ENCODE measurements at regions not wholly inside any gene's neighbourhood (a gene's known extent, or its start where the extent isn't known, plus 50 kb on each side); places are given as distances from the start of the nearest gene placed in this dataset.
"Not testable (repeated sequence)": the region's sequence is repeated elsewhere in the genome, so short reads cannot be mapped to it uniquely, and the experiment has no call there.

GRCh38 chr2:167572883-167573619, 674.3 kb downstream of the STK39 start:
- DNase-seq, result no peak

- no peak for DNase-seq
Observed at GRCh38 chr2:167570370-167570769, 677.0 kb downstream of the STK39 start.

DNA sequence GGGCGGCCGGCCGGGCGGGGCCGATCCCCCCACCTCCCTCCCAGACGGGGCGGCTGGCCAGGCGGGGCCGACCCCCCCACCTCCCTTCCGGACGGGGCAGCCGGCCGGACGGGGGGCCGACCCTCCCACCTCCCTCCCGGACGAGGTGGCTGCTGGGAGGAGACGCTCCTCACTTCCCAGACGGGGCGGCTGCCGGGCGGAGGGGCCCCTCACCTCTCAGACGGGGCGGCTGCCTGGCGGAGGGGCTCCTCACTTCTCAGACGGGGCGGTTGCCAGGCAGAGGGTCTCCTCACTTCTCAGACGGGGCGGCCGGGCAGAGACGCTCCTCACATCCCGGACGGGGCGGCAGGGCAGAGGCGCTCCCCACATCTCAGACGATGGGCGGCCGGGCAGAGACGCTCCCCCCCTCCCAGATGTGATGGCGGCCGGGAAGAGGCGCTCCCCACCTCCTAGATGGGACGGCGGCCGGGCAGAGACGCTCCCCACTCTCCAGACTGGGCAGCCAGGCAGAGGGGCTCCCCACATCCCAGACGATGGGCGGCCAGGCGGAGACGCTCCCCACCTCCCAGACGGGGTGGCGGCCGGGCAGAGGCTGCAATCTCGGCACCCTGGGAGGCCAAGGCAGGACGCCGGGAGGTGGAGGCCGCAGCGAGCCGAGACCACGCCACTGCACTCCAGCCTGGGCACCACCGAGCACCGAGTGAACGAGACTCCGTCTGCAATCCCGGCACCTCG, 675.8 kb downstream of the XIRP2 start:
- not testable (repeated sequence) for DNase-seq

DNA sequence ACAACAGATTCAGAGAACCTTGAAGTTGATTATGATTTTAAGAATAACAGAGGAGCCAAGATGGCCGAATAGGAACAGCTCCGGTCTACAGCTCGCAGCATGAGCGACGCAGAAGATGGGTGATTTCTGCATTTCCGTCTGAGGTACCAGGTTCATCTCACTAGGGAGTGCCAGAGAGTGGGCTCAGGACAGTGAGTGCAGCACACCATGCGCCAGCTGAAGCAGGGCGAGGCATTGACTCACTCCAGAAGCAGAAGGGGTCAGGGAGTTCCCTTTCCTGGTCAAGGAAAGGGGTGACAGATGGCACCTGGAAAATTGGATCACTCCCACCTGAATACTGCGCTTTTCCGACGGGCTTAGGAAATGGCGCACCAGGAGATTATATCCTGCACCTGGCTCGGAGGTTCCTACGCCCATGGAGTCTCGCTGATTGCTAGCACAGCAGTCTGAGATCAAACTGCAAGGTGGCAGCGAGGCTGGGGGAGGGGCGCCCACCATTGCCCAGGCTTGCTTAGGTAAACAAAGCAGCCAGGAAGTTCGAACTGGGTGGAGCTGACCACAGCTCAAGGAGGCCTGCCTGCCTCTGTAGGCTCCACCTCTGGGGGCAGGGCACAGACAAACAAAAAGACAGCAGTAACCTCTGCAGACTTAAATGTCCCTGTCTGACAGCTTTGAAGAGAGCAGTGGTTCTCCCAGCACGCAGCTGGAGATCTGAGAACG, 670.2 kb downstream of the XIRP2 start:
- not testable (repeated sequence) for DNase-seq

- no peak for DNase-seq
Observed at GRCh38 chr2:167555098-167555720, 666.9 kb downstream of the XIRP2 start.

- DNase-seq, result no peak
Observed at GRCh38 chr2:167553635-167554034, 665.4 kb downstream of the XIRP2 start.

DNA sequence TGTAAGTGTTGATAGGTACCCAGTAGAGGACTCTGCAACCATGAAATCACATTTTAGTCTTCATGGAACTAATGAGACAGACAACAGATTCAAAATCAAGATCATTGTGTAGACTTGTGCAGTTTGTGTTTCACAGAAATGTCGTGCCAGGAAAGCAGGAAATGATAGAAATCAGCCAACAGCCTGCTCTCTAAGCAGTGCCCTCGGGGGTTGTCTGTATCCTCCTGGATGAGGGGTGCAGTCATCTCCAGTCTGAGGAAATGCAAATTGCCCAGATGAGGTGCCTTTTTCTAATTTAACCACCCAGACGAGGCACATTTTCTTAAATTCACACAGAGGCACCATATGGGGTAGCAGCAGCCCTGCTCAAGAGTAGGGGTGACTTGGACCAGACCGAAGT, 663.1 kb downstream of the XIRP2 start:
- no peak for DNase-seq

- no peak for DNase-seq
Observed at GRCh38 chr2:167550448-167550847, 662.2 kb downstream of the XIRP2 start.

- no peak for DNase-seq
Observed at GRCh38 chr2:167548396-167548795, 660.1 kb downstream of the XIRP2 start.

GRCh38 chr2:167544602-167545001, 656.3 kb downstream of the XIRP2 start:
- no peak for DNase-seq

DNA sequence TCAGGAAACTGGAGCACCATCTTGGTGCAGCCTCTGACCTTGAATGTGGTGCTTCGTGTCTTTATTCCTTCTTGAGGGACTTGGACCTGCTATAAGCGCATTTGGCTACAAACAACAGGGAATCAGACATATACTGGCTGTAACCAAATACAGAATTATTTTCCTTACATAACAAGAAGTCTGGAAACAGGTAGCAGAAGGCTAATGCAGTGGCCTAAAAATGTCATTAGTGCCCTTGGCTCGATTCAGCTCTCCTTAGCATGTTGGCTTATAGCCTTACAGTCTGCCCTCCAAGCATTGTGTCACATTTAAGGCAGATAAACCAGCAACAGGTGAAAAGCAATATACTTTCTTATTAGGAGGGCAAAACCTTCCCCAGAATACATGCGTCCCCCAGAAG, 655.4 kb downstream of the XIRP2 start:
- DNase-seq, result no peak

GRCh38 chr2:167537743-167538142, 649.5 kb downstream of the XIRP2 start:
- DNase-seq, result no peak

GRCh38 chr2:167534443-167534842, 646.2 kb downstream of the XIRP2 start:
- no peak for DNase-seq

GRCh38 chr2:167524786-167525185, 636.5 kb downstream of the XIRP2 start:
- DNase-seq, result no peak

GRCh38 chr2:167510071-167510759, 621.9 kb downstream of the XIRP2 start:
- no peak for DNase-seq

DNA sequence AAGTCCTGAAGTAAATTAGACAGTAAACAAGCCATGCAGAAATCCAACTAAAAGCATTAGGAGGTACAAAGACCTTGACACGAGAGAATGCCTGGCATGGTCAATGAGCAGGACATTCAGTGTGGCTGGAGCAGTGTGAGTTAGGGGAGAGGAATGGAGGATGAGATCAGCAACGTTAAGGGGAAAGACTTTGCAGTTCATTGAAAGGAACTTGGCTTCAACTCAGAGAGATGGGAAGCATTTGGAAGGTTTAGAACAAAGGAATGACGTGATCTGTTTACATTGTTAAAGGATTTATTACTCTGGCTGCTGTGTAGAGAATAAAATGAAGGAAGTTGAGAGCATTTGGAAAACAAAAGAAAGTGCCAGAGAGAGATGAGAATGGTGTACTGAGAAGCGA, 621.3 kb downstream of the XIRP2 start:
- DNase-seq, result no peak

GRCh38 chr2:167508709-167509108, 620.4 kb downstream of the XIRP2 start:
- no peak for DNase-seq

GRCh38 chr2:167506395-167506794, 618.1 kb downstream of the XIRP2 start:
- DNase-seq, result no peak

- DNase-seq, result no peak
Observed at GRCh38 chr2:167504695-167505094, 616.4 kb downstream of the XIRP2 start.

DNA sequence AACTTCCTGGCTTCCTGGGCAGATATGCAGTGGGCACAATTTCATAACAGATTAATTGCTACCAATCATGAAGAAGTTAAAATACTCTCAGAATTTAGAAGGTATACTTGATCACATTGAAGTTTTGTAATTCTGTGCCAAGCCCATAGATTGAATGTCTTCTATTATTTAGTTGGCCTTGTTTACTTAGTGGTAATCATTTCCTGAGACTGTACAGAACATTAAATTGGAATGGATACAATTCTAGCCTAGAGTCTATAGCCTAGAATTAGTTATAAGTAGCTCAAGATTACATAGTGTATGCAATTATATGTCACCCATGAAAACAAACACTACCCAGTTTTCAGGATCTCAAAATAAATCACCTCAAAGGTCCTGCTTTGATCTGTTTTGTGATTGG, 615.8 kb downstream of the XIRP2 start:
- no peak for DNase-seq

- DNase-seq, result no peak
Observed at GRCh38 chr2:167501618-167502017, 613.3 kb downstream of the XIRP2 start.

GRCh38 chr2:167493862-167494261, 605.6 kb downstream of the XIRP2 start:
- no peak for DNase-seq

DNA sequence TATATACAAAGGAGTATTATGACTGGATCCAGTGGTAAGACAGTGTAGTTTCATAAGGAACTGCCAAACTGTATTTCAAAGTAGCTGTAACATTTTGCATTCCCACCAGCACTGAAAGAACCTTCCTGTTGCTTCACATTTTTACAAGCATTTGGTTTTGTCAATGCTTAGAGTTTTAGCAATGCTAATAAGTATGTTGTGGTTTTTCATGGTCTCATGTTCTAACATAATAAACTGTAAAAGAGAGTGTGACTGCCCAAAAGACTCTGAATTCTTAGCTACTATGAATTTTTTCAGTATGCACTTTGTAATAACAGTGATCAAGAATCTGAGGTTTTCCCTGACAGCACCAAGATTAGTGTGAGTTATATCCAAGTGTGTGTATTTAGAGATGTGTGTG, 604.2 kb downstream of the XIRP2 start:
- DNase-seq, result no peak
